MCF 10A (cell line): ENCODE measurements at regions not wholly inside any gene's neighbourhood (a gene's known extent, or its start where the extent isn't known, plus 50 kb on each side); places are given as distances from the start of the nearest gene placed in this dataset.

Experiments
- BruUV-seq: library from RNA; stranded (reverse); fragments of 400-500 nt; replicated peaks from 2 replicates; lab custom pipeline; 2021; lab: Mats Ljungman, UMichigan
- CTCF ChIA-PET: fragments of 300-600 bp; sonication (Branson Sonifier 250); formaldehyde crosslinking; extraction: SDS; loops from one replicate; lab custom pipeline; 2021; ENCODE audit warnings: antibody characterized with exemption, inconsistent platforms; lab: Yijun Ruan, JAX
- POLR2A ChIA-PET: fragments of 300-600, 350-650 bp; sonication (Branson Sonifier 250); formaldehyde crosslinking; extraction: SDS; loops from one replicate; lab custom pipeline; 2020; ENCODE audit warnings: antibody characterized with exemption, inconsistent platforms; lab: Yijun Ruan, JAX
- DNase-seq: peaks from one replicate; pipeline ENCODE4 v3.0.0-alpha.2; 2018; ENCODE audit not compliant: unreplicated experiment
- H3K27ac Mint-ChIP-seq: one replicate; pipeline ENCODE4 v1.8.0; 2022; ENCODE audit warnings: mild to moderate bottlenecking, low read depth, mixed read lengths; ENCODE audit not compliant: unreplicated experiment
- H3K27me3 Mint-ChIP-seq: one replicate; pipeline ENCODE4 v1.8.0; 2022; ENCODE audit warnings: mixed read lengths; ENCODE audit not compliant: insufficient read depth, unreplicated experiment
- H3K36me3 Mint-ChIP-seq: one replicate; pipeline ENCODE4 v1.8.0; 2022; ENCODE audit warnings: mild to moderate bottlenecking, moderate library complexity, mixed read lengths; ENCODE audit not compliant: insufficient read depth, unreplicated experiment
- H3K4me1 Mint-ChIP-seq: one replicate; pipeline ENCODE4 v1.8.0; 2022; ENCODE audit warnings: mixed read lengths; ENCODE audit not compliant: insufficient read depth, unreplicated experiment
- H3K4me3 Mint-ChIP-seq: one replicate; pipeline ENCODE4 v1.8.0; 2022; ENCODE audit warnings: mild to moderate bottlenecking, moderate library complexity, mixed read lengths; ENCODE audit not compliant: unreplicated experiment
- H3K9me3 Mint-ChIP-seq: one replicate; pipeline ENCODE4 v1.8.0; 2022; ENCODE audit warnings: mixed read lengths; ENCODE audit not compliant: unreplicated experiment
- CTCF ChIP-seq: fragments of 200-600 bp; IDR thresholded peaks from one replicate; pipeline ENCODE4 v1.8.0; 2022; ENCODE audit warnings: antibody characterized with exemption, mild to moderate bottlenecking; ENCODE audit not compliant: unreplicated experiment
- intact Hi-C: fragments of 100-400 bp; cut with micrococcal nuclease; formaldehyde crosslinking; loops from 2 replicates; pipeline ENCODE4 v1.14.1; 2022

- Mint-ChIP-seq H3K36me3 (no peaks in the 10 kb centered on the region), H3K4me1 (no peaks in the 10 kb centered on the region), H3K9me3 (no peaks in the 10 kb centered on the region), H3K27ac (no peak overlapping the region), H3K27me3 (peaks cover 21% of the 10 kb centered on the region), H3K4me3 (no peak overlapping the region)
- intact Hi-C loops: no loop called here
- POLR2A ChIA-PET: interaction anchor here (0.6 kb wide), 1 partner anchor 200 kb away, joined by 3 read pairs; no protein-coding TSS in a partner anchor
- CTCF ChIA-PET: interaction anchor here (1.2 kb wide), 1 partner anchor 14 kb away, joined by 4 read pairs; no protein-coding TSS in a partner anchor
- TF ChIP-seq CTCF: no peak
- DNase-seq: no peak
- no TSS peak for BruUV-seq
Measured at GRCh38 chr4:114401483-114401882, 197.1 kb upstream of the UGT8 start.

GRCh38 chr4:114417214-114417613, 181.4 kb upstream of the UGT8 start:
- H3K9me3 Mint-ChIP-seq: no peaks in the 10 kb centered on the region
- peak; percentile 27 for DNase-seq
- H3K27ac Mint-ChIP-seq: no peak overlapping the region
- H3K4me3 Mint-ChIP-seq: no peak overlapping the region
- intact Hi-C loops: no loop called here
- POLR2A ChIA-PET: no interaction called here
- no peaks in the 10 kb centered on the region for H3K36me3 Mint-ChIP-seq
- TF ChIP-seq CTCF: no peak
- no TSS peak for BruUV-seq
- H3K4me1 Mint-ChIP-seq: no peaks in the 10 kb centered on the region
- CTCF ChIA-PET: interaction anchor here (1.0 to 1.9 kb wide), 3 partner anchors 238 to 626 kb away, joined by 3 to 5 read pairs (median 3); no protein-coding TSS in a partner anchor
- H3K27me3 Mint-ChIP-seq: no peaks in the 10 kb centered on the region

- ChIA-PET CTCF (no interaction called here), POLR2A (no interaction called here)
- no peaks in the 10 kb centered on the region for H3K9me3 Mint-ChIP-seq
- no peaks in the 10 kb centered on the region for H3K36me3 Mint-ChIP-seq
- TF ChIP-seq CTCF: no peak
- no peak for DNase-seq
- no peak overlapping the region for H3K27ac Mint-ChIP-seq
- intact Hi-C loops: no loop called here
- no TSS peak for BruUV-seq
- no peaks in the 10 kb centered on the region for H3K4me1 Mint-ChIP-seq
- no peaks in the 10 kb centered on the region for H3K27me3 Mint-ChIP-seq
- no peak overlapping the region for H3K4me3 Mint-ChIP-seq
Measured at GRCh38 chr4:114420069-114420468, 178.5 kb upstream of the UGT8 start.

GRCh38 chr4:114423582-114423981, 175.0 kb upstream of the UGT8 start:
- ChIA-PET POLR2A (no interaction called here), CTCF (no interaction called here)
- TF ChIP-seq CTCF: no peak
- Mint-ChIP-seq H3K4me3 (no peak overlapping the region), H3K4me1 (no peaks in the 10 kb centered on the region), H3K9me3 (no peaks in the 10 kb centered on the region), H3K27me3 (peaks cover 20% of the 10 kb centered on the region), H3K27ac (no peak overlapping the region), H3K36me3 (no peaks in the 10 kb centered on the region)
- BruUV-seq: no TSS peak
- intact Hi-C loops: no loop called here
- no peak for DNase-seq
